Endothelial cell of umbilical vein (primary cell): ENCODE measurements at regions not wholly inside any gene's neighbourhood (a gene's known extent, or its start where the extent isn't known, plus 50 kb on each side); places are given as distances from the start of the nearest gene placed in this dataset.

Experiments used
- BruUV-seq: library from RNA; stranded (reverse); fragments of 400-500 nt; replicated peaks from 2 replicates; lab custom pipeline; 2021; lab: Mats Ljungman, UMichigan
- CTCF ChIA-PET: fragments of 300-600, 350-600 bp; sonication (Branson Sonifier 250); formaldehyde crosslinking; loops from one replicate; lab custom pipeline; 2021; ENCODE audit warnings: antibody characterized with exemption, inconsistent platforms; lab: Charles Lee
- POLR2A ChIA-PET: fragments of 300-600, 350-600 bp; sonication (Branson Sonifier 250); formaldehyde crosslinking; loops from one replicate; lab custom pipeline; 2021; ENCODE audit warnings: antibody characterized with exemption, inconsistent platforms; lab: Charles Lee
- DNase-seq: peaks from one replicate; pipeline ENCODE4 v3.0.0-alpha.2; 2011; ENCODE audit warnings: low read depth, low spot score
- FAIRE-seq: peaks from 2 replicates; lab custom pipeline; 2011; peaks lifted over from hg19 to GRCh38; lab: Jason Lieb, UNC
- H2AFZ ChIP-seq: 2 replicates; pipeline ENCODE4 v1.6.0; 2012; ENCODE audit warnings: low read depth, low read length, control low read depth, inconsistent platforms
- H3K27ac ChIP-seq: 2 replicates; pipeline ENCODE4 v1.5.1; 2011; ENCODE audit warnings: low read depth, mild to moderate bottlenecking, control low read depth, low read length, moderate library complexity; ENCODE audit not compliant: insufficient read depth
- H3K27me3 ChIP-seq, 2 experiments: 2 replicates each; pipeline versions ENCODE4 v1.6.0 to v1.6.1; 2011; ENCODE audit warnings: low read length in 2 of 2, mixed read lengths in 1 of 2; ENCODE audit not compliant: control insufficient read depth in 2 of 2, insufficient read depth in 2 of 2
- H3K36me3 ChIP-seq, 2 experiments: 2 replicates in 1 of 2; 3 replicates in 1 of 2; pipeline ENCODE4 v1.5.1; 2011; ENCODE audit warnings: low read length in 2 of 2, mild to moderate bottlenecking in 1 of 2, moderate library complexity in 1 of 2; ENCODE audit not compliant: control insufficient read depth in 2 of 2, insufficient read depth in 2 of 2; ENCODE audit errors: extremely low read depth in 1 of 2
- H3K4me1 ChIP-seq: 3 replicates; pipeline ENCODE4 v1.5.1; 2011; ENCODE audit warnings: mild to moderate bottlenecking, low read length; ENCODE audit not compliant: control insufficient read depth, insufficient read depth; ENCODE audit errors: extremely low read depth
- H3K4me2 ChIP-seq: 2 replicates; pipeline ENCODE4 v1.6.1; 2011; ENCODE audit warnings: low read length, control low read depth, mixed read lengths; ENCODE audit not compliant: insufficient read depth
- H3K4me3 ChIP-seq, 3 experiments: fragments of 200-600 bp in 1 of 3; sonication (generic), shearing (Covaris generic) in 1 of 3; replicated peaks in 1 of 3; 2 replicates each; pipeline ENCODE4 v1.5.1; 2011 to 2016; ENCODE audit warnings: control low read depth in 3 of 3, low read length in 3 of 3, mild to moderate bottlenecking in 2 of 3, inconsistent platforms in 1 of 3, low read depth in 1 of 3, moderate library complexity in 1 of 3; ENCODE audit not compliant: insufficient read depth in 1 of 3
- H3K79me2 ChIP-seq: 2 replicates; pipeline ENCODE4 v1.6.0; 2012; ENCODE audit warnings: low read length, inconsistent platforms; ENCODE audit not compliant: control insufficient read depth, insufficient read depth
- H3K9ac ChIP-seq: replicated peaks from 2 replicates; pipeline ENCODE3; 2011; ENCODE audit warnings: low read length, control low read depth; ENCODE audit not compliant: insufficient read depth; ENCODE audit errors: extremely low read depth
- H3K9me1 ChIP-seq: replicated peaks from 3 replicates; pipeline ENCODE4 v1.6.0; 2011; ENCODE audit warnings: mild to moderate bottlenecking, low read length; ENCODE audit not compliant: control insufficient read depth, insufficient read depth; ENCODE audit errors: extremely low read depth
- H3K9me3 ChIP-seq: replicated peaks from 2 replicates; pipeline ENCODE4 v1.5.1; 2012; ENCODE audit warnings: low read length, inconsistent platforms; ENCODE audit not compliant: control insufficient read depth, insufficient read depth
- H4K20me1 ChIP-seq: replicated peaks from 2 replicates; pipeline ENCODE3; 2011; ENCODE audit warnings: mild to moderate bottlenecking, low read length; ENCODE audit not compliant: control insufficient read depth, insufficient read depth; ENCODE audit errors: extremely low read depth
- EZH2 ChIP-seq: IDR thresholded peaks from 2 replicates; pipeline ENCODE4 v1.6.1; 2012; ENCODE audit warnings: borderline replicate concordance, low read depth, mild to moderate bottlenecking, moderate library complexity, low read length, inconsistent platforms; ENCODE audit not compliant: severe bottlenecking
- JUN ChIP-seq: IDR thresholded peaks from 2 replicates; pipeline ENCODE4 v1.6.1; 2011; ENCODE audit warnings: borderline replicate concordance, low read depth; ENCODE audit not compliant: insufficient read length, insufficient read depth
- POLR2A ChIP-seq: IDR thresholded peaks from 2 replicates; pipeline ENCODE4 v1.6.1; 2012; ENCODE audit warnings: low read depth, mild to moderate bottlenecking, control low read depth, low read length
- dilution Hi-C: fragments of 300-500 bp; cut with MboI; formaldehyde crosslinking; loops from one replicate; pipeline ENCODE4 v1.15.0; 2019; ENCODE audit warnings: low sequenced_read_pairs; ENCODE audit not compliant: extremely low pct_ligation_motif_present
- intact Hi-C: fragments of 100-400 bp; cut with micrococcal nuclease; formaldehyde crosslinking; loops from one replicate; pipeline ENCODE4 v1.10.0; 2022
- TF ChIP-seq, protein P1 (sequence below), 2 donors: IDR thresholded peaks; 1 replicate in 1 of 2; 2 replicates in 1 of 2; pipeline ENCODE4 v1.5.1; 2011; ENCODE audit warnings: low read length in 2 of 2, mild to moderate bottlenecking in 2 of 2, moderate library complexity in 2 of 2, control low read depth in 1 of 2, inconsistent platforms in 1 of 2, low read depth in 1 of 2; ENCODE audit not compliant: insufficient read depth in 1 of 2; ENCODE audit errors: extremely low read depth in 1 of 2

DNA sequence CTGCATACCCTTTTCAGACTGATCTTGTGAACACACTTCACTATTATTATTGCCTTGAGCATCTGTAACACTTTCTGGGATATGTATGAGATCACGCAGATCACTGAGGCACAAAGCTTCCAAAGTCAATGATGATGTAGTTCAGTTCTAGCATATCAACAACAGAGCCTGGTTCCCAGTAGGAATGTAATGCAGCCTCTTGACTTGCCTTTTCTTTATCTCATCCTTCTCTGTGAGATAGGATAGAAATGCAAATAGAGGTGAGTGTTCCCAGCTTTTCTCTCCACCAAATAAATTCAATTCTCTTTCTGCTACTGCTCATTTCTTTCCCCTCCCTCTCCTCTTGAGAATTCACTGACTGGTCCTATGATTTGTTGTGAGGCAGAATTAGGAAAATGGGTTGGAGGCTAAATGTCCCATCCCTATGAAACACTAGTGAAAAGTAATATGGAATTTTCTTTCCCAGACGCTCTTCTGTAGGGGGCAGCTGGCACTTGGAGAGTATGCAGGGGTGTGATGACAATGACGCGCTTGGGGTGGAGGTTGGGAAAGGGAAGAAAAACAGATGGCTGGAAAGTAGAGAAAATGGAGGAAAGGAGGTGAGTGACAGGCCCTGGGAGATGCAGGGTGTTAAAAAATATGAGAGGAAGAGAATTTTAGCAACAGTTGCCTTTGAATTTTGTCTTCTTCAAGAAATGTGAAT is 96.0 kb upstream of the TMTC1 start:
- dilution Hi-C loops = no loop called here
- Histone ChIP-seq H3K27ac (no peak overlapping the region), H3K9me3 (no peaks in the 10 kb centered on the region), H4K20me1 (no peaks in the 10 kb centered on the region), H3K4me1 (no peaks in the 10 kb centered on the region), H2AFZ (no peak overlapping the region), H3K9ac (no peak overlapping the region), H3K4me2 (no peak overlapping the region), H3K79me2 (no peaks in the 10 kb centered on the region), H3K27me3 (peaks cover 5 to 8% of the 10 kb centered on the region in 2 experiments), H3K36me3 (no peaks in the 10 kb centered on the region), H3K4me3 (no peak overlapping the region), H3K9me1 (no peaks in the 10 kb centered on the region)
- TF ChIP-seq JUN (no peak), EZH2 (no peak)
- intact Hi-C loops = loop anchor here (10.0 kb wide), 1 partner anchor 405 kb away; no protein-coding TSS in a partner anchor
- DNase-seq (no peak), FAIRE-seq (no peak)
- no TSS peak for BruUV-seq
- ChIA-PET POLR2A (no interaction called here), CTCF (no interaction called here)

DNA sequence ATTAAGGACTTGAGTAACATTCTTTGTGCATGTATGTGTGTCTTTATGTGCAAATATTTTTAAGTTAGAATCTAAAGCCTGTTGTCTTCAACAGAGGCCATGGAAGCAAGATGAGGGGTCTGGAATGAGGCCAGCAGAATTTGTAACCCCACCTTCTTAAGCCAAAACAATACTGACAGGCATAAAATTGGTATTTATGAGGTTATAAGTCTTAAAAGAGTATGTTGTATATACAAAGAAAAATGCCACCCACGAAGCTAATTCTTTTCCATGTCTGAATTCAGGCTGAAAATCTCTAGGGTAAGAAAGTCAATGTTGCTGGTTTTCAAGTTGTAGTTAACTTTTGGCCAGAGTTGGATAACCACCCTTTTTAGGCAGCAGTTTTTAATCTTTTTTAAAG is 86.2 kb upstream of the TMTC1 start:
- H3K4me3 ChIP-seq = no peak overlapping the region
- DNase-seq (no peak), FAIRE-seq (no peak)
- TF ChIP-seq, protein P1, sequence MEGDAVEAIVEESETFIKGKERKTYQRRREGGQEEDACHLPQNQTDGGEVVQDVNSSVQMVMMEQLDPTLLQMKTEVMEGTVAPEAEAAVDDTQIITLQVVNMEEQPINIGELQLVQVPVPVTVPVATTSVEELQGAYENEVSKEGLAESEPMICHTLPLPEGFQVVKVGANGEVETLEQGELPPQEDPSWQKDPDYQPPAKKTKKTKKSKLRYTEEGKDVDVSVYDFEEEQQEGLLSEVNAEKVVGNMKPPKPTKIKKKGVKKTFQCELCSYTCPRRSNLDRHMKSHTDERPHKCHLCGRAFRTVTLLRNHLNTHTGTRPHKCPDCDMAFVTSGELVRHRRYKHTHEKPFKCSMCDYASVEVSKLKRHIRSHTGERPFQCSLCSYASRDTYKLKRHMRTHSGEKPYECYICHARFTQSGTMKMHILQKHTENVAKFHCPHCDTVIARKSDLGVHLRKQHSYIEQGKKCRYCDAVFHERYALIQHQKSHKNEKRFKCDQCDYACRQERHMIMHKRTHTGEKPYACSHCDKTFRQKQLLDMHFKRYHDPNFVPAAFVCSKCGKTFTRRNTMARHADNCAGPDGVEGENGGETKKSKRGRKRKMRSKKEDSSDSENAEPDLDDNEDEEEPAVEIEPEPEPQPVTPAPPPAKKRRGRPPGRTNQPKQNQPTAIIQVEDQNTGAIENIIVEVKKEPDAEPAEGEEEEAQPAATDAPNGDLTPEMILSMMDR (IDR thresholded peaks at IDR 0.05; ENCODE audit: extremely low read depth in 1 of 2, insufficient read depth in 1 of 2, low read depth in 1 of 2, low read length in 2 of 2) = no peak
- no peak for TF ChIP-seq POLR2A
- H3K36me3 ChIP-seq = no peaks in the 10 kb centered on the region
- no peak overlapping the region for H3K9ac ChIP-seq
- H3K4me1 ChIP-seq = no peaks in the 10 kb centered on the region
- H3K79me2 ChIP-seq = no peaks in the 10 kb centered on the region
- H2AFZ ChIP-seq = no peak overlapping the region
- intact Hi-C loops (no loop called here), dilution Hi-C loops (no loop called here)
- H3K27me3 ChIP-seq = no peaks in the 10 kb centered on the region
- H4K20me1 ChIP-seq = no peaks in the 10 kb centered on the region
- CTCF ChIA-PET = interaction anchor here (1.2 to 1.6 kb wide), 2 partner anchors 11 to 17 kb away, joined by 3 read pairs; no protein-coding TSS in a partner anchor
- no TSS peak for BruUV-seq
- no peak overlapping the region for H3K27ac ChIP-seq
- no peak overlapping the region for H3K4me2 ChIP-seq
- H3K9me3 ChIP-seq = no peaks in the 10 kb centered on the region
- no peaks in the 10 kb centered on the region for H3K9me1 ChIP-seq
- POLR2A ChIA-PET = no interaction called here
